NCI-H2227 (cell line): ENCODE measurements at regions not wholly inside any gene's neighbourhood (a gene's known extent, or its start where the extent isn't known, plus 50 kb on each side); places are given as distances from the start of the nearest gene placed in this dataset.

ENCODE experiments used
- DNase-seq: peaks from one replicate; lab custom pipeline; 2025; ENCODE audit not compliant: unreplicated experiment; lab: John Stamatoyannopoulos, UW

DNA sequence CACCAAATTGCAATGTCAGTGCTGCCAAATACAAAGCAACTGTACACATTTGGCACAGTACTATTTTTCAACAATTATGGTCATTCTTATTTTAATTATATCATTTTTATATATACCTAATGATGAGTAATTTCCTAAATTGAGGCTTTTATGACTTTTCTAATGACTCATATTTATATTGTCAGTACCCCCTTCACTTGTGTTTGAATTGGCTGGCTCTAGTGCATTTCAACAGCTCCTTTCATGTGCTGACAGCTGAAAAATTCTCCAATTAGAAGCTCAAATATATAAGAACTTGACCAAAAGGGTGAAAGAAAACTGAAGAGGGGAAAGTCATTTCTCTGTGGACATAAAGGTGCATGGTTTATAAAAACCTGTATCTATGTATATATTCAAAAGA, 263.3 kb downstream of the SLITRK1 start:
- no peak for DNase-seq

DNA sequence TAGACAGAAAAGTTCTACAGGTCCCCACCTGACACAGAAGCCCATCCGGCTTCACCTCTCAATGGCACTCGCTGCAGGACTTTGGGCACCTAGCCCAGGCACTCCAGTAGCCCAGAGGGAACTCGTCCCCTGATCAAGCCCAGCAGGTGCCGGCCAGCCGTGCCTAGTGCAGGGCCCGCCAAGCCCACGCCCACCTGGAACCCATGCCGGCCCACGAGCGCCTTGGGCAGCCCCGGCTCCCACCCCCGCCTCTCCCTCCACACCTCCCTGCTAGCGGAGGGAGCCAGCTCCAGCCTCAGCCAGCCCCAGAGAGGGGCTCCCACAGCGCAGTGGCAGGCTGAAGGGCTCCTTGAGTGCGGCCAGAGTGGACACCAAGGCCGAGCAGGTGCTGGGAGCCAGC, 268.8 kb downstream of the SLITRK1 start:
- no peak for DNase-seq

DNA sequence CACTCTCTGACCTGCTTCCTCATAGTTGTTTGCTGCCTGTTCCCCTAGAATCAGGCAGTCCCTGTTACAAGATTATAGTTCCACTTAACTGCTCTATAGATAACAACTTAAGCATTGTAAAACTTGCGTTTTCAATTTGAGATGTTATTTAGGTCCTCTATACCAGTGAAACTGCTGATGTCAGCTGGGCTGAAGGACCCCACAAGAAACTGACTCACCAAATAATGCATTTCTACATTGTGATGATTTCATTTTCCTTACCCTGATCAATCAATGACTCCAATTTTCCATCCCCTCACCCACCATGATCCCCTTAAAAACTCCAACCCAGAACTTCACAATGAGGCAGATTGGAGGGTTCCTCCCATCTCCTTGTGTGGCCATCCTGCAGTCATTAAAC, 280.7 kb downstream of the SLITRK1 start:
- no peak for DNase-seq

DNA sequence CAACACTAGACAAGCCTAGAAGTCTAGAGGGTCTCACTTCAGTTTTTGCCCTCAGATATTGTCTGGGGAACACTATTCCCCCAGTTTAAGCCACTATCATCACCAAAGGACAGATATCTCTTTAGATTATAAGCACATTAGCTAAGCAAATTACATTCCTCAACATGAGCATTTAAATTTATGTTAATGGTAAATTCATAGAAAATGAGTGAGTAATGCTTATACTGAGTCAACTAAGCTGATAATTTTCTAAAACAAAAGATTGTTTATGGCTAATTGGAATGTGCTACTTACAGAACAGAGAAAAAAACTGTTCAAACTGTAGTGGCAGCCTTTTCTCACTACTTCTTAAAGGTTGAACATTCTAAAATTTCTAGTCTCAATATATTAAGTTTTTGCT, 290.2 kb downstream of the SLITRK1 start:
- DNase-seq, result no peak

DNA sequence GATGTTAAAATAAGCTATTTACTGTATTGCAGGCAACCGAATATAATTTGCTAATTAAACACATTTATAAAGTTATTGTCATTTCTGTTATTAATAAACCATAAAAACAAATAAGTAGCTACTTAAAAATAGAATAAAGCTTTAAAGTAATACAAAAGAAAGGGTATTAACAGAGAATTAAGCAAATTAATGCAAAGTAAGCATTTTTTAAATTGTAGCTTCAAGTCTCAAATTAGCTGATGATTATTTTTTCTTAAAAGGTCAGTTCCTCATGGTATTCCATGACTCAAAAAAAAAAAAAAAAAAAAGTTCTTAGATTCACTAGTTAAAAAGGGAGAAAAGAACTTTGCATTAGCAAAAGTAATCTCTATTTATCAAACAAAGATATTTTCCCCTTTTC, 292.5 kb downstream of the SLITRK1 start:
- DNase-seq, result no peak

DNA sequence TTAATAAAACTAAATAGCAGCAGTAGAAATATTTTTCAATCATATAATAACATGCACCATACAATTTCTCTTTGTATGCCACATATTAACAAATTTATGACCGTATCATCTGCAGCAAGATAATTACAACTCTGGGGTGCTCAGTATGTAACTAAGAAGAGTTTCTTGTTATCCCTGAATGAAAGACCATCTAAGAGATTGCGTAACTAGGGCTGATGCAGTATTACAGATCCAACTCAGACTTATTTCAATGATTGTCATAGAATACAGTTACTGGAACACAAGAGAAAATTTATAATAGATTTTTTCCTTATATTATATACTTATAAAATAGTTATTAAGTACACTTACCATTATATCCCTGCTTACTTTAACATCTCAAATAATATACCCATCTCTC, 305.1 kb downstream of the SLITRK1 start:
- DNase-seq, result no peak

DNA sequence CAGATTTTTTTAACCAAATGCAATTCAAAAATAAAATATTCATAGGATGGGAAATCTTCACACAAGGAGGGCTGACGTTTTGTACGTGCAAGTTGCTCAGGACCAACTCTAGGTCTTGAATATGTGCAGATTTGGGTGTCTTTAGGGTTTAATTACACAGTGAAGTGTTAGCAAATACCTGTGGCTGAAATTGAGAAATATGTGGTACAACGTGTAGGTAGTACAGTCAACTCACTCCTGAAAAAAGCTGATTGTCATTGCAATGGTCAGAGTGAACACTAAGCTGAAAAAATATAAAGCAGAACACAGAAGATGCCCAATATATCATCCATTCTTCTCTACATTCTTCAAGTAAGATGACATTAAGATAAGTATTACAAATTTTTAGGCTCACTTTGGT, 314.3 kb downstream of the SLITRK1 start:
- DNase-seq, result no peak

DNA sequence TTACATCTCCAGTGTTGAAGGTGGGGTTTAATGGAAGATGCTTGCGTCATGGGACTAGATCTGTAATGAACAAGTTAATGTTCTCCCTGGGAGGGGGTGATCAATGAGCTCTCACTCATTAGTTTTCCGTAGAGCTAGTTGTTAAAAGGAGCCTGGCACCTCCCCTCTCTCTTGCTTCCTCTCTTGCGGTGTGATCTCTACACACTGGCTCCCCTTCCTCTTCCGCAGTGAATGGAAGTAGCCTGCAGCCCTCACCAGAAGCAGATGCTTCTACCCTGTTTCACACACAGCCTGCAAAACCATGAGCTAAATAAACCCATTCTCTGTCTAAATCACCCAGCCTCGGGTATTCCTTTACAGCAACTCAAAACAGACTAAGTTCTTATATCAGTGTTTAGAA, 318.8 kb downstream of the SLITRK1 start:
- DNase-seq, result no peak

GRCh38 chr13:83557845-83558244, 324.4 kb downstream of the SLITRK1 start:
- DNase-seq, result no peak

DNA sequence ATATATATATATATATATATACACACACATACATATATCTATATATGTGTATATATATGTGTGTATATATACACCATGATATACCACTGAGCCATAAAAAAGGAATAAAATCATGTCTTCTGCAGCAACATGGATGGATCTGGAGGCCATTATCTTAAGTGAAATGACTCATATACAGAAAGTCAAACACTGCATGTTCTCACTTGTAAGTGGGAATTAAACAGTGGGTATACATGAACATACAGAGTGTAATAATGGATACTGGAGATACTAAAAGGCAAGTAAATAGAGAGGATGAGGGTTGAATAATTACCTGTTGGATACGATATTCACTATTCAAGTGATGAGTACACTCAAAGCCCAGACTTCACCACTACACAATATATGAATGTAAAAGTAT, 332.6 kb downstream of the SLITRK1 start:
- DNase-seq, result no peak

DNA sequence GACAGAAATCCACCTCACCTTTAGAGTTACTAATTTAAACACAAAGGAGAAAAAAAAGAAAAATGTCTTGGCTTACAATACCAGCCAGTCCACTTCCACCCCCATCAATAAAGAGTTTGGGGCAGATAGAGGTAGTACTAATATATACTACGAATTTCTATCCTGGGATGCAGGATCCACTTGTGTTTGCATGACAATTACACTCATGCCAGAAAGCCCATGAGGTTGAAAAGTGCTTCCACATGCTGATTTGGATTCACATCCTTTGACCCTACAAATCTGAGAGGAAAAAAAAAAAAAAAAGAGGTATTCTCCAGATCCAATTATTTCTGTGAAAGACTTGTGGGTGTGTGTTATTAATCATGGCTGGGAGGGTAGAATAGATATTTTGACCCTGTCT, 335.2 kb downstream of the SLITRK1 start:
- no peak for DNase-seq

- no peak for DNase-seq
Observed at GRCh38 chr13:83546476-83546875, 335.8 kb downstream of the SLITRK1 start.

DNA sequence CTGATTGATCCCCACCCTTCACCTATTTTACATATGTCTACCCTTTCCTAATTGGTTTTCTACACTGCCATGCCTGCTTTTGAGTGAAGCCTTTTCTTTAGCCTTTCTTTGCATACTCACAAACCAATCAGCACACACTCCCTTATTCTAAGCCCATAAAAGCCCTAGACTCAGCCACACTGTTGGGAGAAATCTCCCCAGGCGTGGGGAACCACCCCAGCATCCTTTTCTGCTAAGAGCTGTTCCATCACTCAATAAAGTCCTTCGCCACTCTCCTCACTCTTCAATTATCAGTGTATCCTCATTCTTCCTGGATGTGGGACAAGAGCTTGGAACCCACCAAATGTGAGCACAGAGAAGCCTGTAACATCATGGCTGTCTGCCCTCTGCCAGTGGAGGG, 343.6 kb downstream of the SLITRK1 start:
- DNase-seq, result no peak

DNA sequence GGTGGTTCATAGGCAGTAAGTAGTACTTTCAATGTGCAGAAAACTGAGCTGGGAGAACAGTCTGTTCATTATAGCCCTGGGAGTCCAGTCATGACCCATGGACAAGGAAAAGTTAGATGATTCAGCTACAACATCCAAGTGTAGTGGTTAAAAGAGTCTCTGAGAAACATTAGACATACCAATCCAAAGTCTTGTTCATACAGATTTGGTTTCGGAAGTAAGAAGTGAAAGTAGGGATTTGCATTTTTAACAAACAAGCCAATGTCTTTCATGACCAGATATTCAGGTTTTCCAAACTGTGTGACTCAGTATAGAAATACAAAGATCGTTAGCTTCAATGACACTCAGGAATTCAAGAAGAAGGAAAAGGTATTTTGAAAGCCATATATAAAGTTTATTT, 345.3 kb downstream of the SLITRK1 start:
- no peak for DNase-seq

DNA sequence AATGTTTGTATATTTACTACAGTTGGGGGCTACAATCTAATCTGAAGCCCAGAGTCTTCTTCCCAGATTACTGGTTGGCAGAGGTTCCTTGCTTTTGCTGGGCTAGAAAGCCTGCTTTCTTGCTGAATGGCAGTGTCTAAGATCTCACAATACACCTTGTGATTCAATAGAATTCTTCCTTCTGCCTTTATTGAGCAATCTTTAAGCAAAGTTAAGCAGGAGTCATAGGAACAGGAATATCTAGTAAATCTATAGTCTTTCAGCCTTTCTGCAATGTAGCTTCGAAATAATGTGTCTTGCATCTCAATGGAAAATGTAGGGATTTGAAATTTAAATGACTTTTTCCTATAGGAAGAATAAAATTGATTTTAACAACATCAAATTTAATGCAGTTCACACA, 346.1 kb downstream of the SLITRK1 start:
- DNase-seq, result no peak

- no peak for DNase-seq
Observed at GRCh38 chr13:83532809-83533208, 349.5 kb downstream of the SLITRK1 start.

- DNase-seq, result no peak
Observed at GRCh38 chr13:83531022-83531421, 351.3 kb downstream of the SLITRK1 start.

DNA sequence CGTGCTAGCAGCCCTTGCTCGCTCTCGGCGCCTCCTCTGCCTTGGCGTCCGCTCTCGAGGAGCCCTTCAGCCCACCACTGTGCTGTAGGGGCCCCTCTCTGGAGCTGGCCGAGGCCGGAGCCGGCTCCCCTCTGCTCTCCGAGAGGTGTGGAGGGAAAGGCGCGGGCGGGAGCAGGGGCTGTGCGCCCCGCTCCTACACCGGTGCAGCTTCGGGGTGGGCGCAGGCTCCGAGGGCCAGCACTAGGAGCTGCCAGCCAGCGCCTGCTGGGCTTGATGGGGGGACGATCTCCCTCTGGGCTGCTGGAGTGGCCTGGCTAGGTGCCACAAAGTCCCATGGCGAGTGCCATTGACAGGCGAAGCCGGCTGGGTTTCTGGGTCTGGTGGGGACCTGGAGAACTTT, 365.5 kb downstream of the SLITRK1 start:
- no peak for DNase-seq

DNA sequence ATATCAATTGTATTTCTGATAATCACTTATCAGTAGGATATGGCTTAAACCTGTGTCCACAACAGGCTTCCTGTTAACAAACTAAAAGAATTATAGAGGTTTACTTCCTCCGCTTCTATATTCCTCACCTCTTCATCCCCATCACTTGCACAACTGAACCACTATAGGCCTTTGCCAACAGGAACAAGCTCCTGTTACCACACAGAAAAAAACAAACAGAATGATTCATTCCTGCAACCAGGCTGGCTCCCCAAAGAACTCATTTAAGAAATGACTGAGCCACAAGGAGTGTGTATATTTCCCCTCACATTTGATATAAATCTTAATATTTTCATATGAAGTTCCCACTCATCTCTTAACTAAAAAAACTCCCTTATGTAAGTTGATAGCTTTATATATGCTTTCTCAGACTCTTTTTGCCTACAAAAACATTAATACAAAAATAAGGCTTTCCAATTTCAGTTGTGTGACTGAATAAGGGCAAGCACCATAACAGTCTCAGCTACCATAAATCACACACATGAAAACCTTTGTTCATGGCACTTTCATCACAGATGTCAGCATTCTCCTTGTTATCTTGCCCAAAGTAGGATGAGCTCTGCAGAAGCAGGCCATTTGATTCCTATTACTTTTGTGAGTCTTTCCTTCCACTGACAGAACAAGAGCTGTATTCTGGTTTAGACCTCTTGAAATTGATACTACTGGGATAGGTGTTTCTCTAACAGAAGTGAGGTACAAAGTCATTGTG, 366.8 kb downstream of the SLITRK1 start:
- no peak for DNase-seq

DNA sequence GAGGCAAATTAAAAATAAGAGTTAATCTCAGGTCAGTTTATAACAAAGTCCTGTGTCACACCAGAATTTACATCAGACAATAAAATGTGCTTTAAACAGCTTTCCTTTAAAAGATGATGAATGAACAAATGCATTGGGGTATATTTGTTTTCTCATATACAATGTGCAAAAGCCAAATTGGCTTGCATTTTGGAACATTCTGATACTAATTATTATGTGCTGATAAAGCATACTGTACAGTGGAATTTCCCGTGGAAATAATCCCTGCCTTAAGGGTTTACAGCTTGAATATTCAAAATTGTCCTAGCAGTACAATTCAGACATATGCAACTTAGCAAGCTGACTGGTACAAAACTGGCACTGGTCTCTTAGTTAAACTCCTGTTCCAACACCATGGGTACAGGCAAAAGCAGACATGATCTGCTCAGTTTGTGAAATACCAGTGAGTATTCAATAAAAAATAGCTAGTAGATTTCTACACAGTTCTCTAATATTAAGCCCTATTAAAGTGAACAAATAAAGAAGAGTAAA, 373.4 kb downstream of the SLITRK1 start:
- DNase-seq, result no peak

GRCh38 chr13:83503424-83503823, 378.9 kb downstream of the SLITRK1 start:
- DNase-seq, result no peak

GRCh38 chr13:83499286-83499685, 383.0 kb downstream of the SLITRK1 start:
- DNase-seq, result no peak

DNA sequence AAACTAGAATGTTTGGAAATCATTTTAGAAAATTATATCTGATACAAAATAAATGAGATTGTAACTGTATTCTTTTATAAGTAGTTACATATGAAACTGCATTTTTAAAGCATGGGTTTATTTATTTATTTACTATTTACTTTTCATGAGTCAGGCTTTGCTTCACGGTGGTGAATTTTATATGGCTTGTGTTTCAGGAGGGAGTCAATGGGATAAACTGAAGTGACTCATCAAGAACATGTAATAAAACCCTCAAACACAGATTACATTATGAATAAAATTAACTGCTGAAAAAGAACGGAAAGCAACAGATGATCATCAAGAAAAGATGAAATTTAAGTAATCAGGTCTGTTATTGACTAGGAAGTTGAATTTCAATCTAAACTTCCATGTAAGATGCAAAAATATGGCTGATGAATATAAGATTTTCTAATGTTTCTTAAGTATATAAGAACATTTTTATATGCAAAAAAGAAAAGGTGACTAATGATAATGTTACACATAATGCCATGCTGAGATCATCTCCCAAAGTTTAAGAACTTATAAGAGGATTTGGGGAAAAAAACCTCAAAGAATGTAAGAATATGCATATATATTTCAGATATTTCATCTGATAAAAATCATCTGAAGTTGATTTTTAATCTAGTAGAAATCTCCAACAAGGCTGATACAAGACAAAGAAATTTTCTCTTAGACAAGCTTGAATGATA, 383.6 kb downstream of the SLITRK1 start:
- no peak for DNase-seq
